Spleen (tissue), 7 donors: ENCODE measurements at regions not wholly inside any gene's neighbourhood (a gene's known extent, or its start where the extent isn't known, plus 50 kb on each side); places are given as distances from the start of the nearest gene placed in this dataset.

Source experiments
- CTCF ChIP-seq, 11 experiments: fragments of 200-600 bp in 7 of 11; fragments of 450-650 bp in 4 of 11; sonication (generic) in 4 of 11; IDR thresholded peaks in 8 of 11; conservative IDR thresholded peaks in 3 of 11; 1 replicate in 7 of 11; 2 replicates in 4 of 11; pipeline versions ENCODE4 v1.4.0 to v1.8.0; 2016 to 2021; ENCODE audit warnings: antibody characterized with exemption in 11 of 11, inconsistent platforms in 4 of 11, mild to moderate bottlenecking in 1 of 11
- POLR2A ChIP-seq, 3 donors: fragments of 450-650 bp; IDR thresholded peaks; one replicate each; pipeline ENCODE4 v1.5.1; 2017; ENCODE audit warnings: antibody characterized with exemption in 3 of 3, mild to moderate bottlenecking in 1 of 3
- POLR2AphosphoS5 ChIP-seq, 3 donors: sonication (generic); formaldehyde crosslinking; IDR thresholded peaks; one replicate each; pipeline ENCODE4 v1.5.1; 2017; ENCODE audit warnings: antibody characterized with exemption in 3 of 3
- donor health status: DM: no; HTN: no; CAD: no; lungs with moderate emphysema.
- donor health status: DM: no; HTN: no; CAD: no.
- donor health status: DM: no; HTN: no; CAD: no.

GRCh38 chr4:165651901-165652300 lies 221.1 kb upstream of the TLL1 start:
- no peak for TF ChIP-seq CTCF (IDR thresholded peaks at IDR 0.05 in 8 of 11, conservative IDR thresholded peaks at IDR 0.05 in 3 of 11)
- TF ChIP-seq POLR2AphosphoS5 (IDR thresholded peaks at IDR 0.05) = no peak
- TF ChIP-seq POLR2A (IDR thresholded peaks at IDR 0.05) = no peak
